IMR-90 (cell line): ENCODE measurements at regions not wholly inside any gene's neighbourhood (a gene's known extent, or its start where the extent isn't known, plus 50 kb on each side); places are given as distances from the start of the nearest gene placed in this dataset.

Experiments
- ATAC-seq: fragments of 200-7000 bp; cut with Tn5 transposase; 2 replicates; pipeline ENCODE4 v1.9.1; 2020; ENCODE audit warnings: low read depth, mild to moderate bottlenecking, moderate library complexity
- BruUV-seq: library from RNA; stranded (reverse); fragments of 400-500 nt; replicated peaks from 2 replicates; lab custom pipeline; 2021; lab: Mats Ljungman, UMichigan
- CTCF ChIA-PET: fragments of 300-600 bp; formaldehyde crosslinking; extraction: SDS; loops from one replicate; lab custom pipeline; 2021; ENCODE audit warnings: antibody characterized with exemption; lab: Yijun Ruan, JAX
- POLR2A ChIA-PET: fragments of 300-600 bp; sonication (Branson Sonifier 250); formaldehyde crosslinking; loops from one replicate; lab custom pipeline; 2022; ENCODE audit warnings: antibody characterized with exemption; ENCODE audit not compliant: unreplicated experiment; lab: Charles Lee
- DNase-seq: peaks from one replicate; pipeline ENCODE4 v3.0.0; 2013
- H2AFZ ChIP-seq: replicated peaks from 2 replicates; pipeline ENCODE3; 2013; ENCODE audit warnings: low read length, mild to moderate bottlenecking; ENCODE audit not compliant: poor library complexity
- H2AK5ac ChIP-seq: 2 replicates; pipeline ENCODE4 v1.6.1; 2013; ENCODE audit warnings: low read depth, low read length, inconsistent platforms
- H2AK9ac ChIP-seq: replicated peaks from 2 replicates; pipeline ENCODE3; 2013; ENCODE audit warnings: mild to moderate bottlenecking, low read depth, low read length, moderate library complexity; ENCODE audit not compliant: poor library complexity
- H2BK120ac ChIP-seq: 2 replicates; pipeline ENCODE4 v1.6.1; 2013; ENCODE audit warnings: low read depth, low read length, inconsistent platforms
- H2BK15ac ChIP-seq: 3 replicates; pipeline ENCODE4 v1.6.1; 2013; ENCODE audit warnings: low read depth, low read length, inconsistent platforms
- H2BK20ac ChIP-seq: 2 replicates; pipeline ENCODE4 v1.6.1; 2013; ENCODE audit warnings: low read depth, mild to moderate bottlenecking, inconsistent platforms, low read length, moderate library complexity
- H2BK5ac ChIP-seq: 2 replicates; pipeline ENCODE4 v1.6.1; 2013; ENCODE audit warnings: mild to moderate bottlenecking, low read depth, low read length, inconsistent platforms; ENCODE audit not compliant: poor library complexity, severe bottlenecking
- H3K14ac ChIP-seq: replicated peaks from 2 replicates; pipeline ENCODE4 v1.6.1; 2013; ENCODE audit warnings: low read depth, low read length, inconsistent platforms
- H3K18ac ChIP-seq: 2 replicates; pipeline ENCODE4 v1.6.1; 2013; ENCODE audit warnings: low read depth, low read length, control low read depth
- H3K23ac ChIP-seq: 2 replicates; pipeline ENCODE4 v1.6.1; 2013; ENCODE audit warnings: low read depth, low read length, inconsistent platforms
- H3K27ac ChIP-seq: 2 replicates; pipeline ENCODE4 v1.5.1; 2013; ENCODE audit warnings: mild to moderate bottlenecking, control low read depth, low read length; ENCODE audit not compliant: insufficient read depth
- H3K27me3 ChIP-seq: 2 replicates; pipeline ENCODE4 v1.6.1; 2013; ENCODE audit warnings: low read length; ENCODE audit not compliant: control insufficient read depth, insufficient read depth
- H3K36me3 ChIP-seq: 2 replicates; pipeline ENCODE4 v1.6.1; 2013; ENCODE audit warnings: low read length, mixed read lengths; ENCODE audit not compliant: control insufficient read depth, insufficient read depth
- H3K4ac ChIP-seq: 2 replicates; pipeline ENCODE4 v1.6.1; 2013; ENCODE audit warnings: low read depth, low read length, inconsistent platforms
- H3K4me1 ChIP-seq: 2 replicates; pipeline ENCODE4 v1.6.1; 2013; ENCODE audit warnings: low read length, mixed read lengths; ENCODE audit not compliant: control insufficient read depth, insufficient read depth
- H3K4me2 ChIP-seq: 2 replicates; pipeline ENCODE4 v1.6.1; 2013; ENCODE audit warnings: low read depth, mild to moderate bottlenecking, control low read depth, low read length, moderate library complexity
- H3K4me3 ChIP-seq: 2 replicates; pipeline ENCODE4 v1.5.1; 2013; ENCODE audit warnings: low read depth, mild to moderate bottlenecking, control low read depth, low read length, moderate library complexity; ENCODE audit not compliant: insufficient read depth
- H3K56ac ChIP-seq: 2 replicates; pipeline ENCODE4 v1.6.1; 2013; ENCODE audit warnings: low read length, inconsistent platforms; ENCODE audit not compliant: insufficient read depth; ENCODE audit errors: extremely low read depth
- H3K79me1 ChIP-seq, 2 experiments: 2 replicates each; pipeline ENCODE4 v1.6.1; 2013; ENCODE audit warnings: low read length in 2 of 2, inconsistent platforms in 1 of 2, low read depth in 1 of 2
- H3K9ac ChIP-seq: 2 replicates; pipeline ENCODE4 v1.6.1; 2013; ENCODE audit warnings: low read depth, low read length, control low read depth
- H3K9me1 ChIP-seq: 2 replicates; pipeline ENCODE4 v1.6.1; 2013; ENCODE audit warnings: low read length, inconsistent platforms; ENCODE audit not compliant: insufficient read depth
- H3K9me3 ChIP-seq: 2 replicates; pipeline ENCODE4 v1.6.1; 2013; ENCODE audit warnings: low read length; ENCODE audit not compliant: control insufficient read depth, insufficient read depth
- H4K20me1 ChIP-seq: 2 replicates; pipeline ENCODE4 v1.6.1; 2013; ENCODE audit warnings: low read length, inconsistent platforms; ENCODE audit not compliant: insufficient read depth
- H4K5ac ChIP-seq: 2 replicates; pipeline ENCODE4 v1.6.1; 2013; ENCODE audit warnings: mild to moderate bottlenecking, low read depth, low read length, control low read depth
- H4K8ac ChIP-seq, 2 experiments: 2 replicates each; pipeline ENCODE4 v1.6.1; 2013; ENCODE audit warnings: low read depth in 2 of 2, low read length in 2 of 2, control low read depth in 1 of 2, inconsistent platforms in 1 of 2
- H4K91ac ChIP-seq: 2 replicates; pipeline ENCODE4 v1.6.1; 2013; ENCODE audit warnings: low read depth, low read length, inconsistent platforms; ENCODE audit not compliant: insufficient read depth
- BHLHE40 ChIP-seq: fragments of 150-350 bp; IDR thresholded peaks from 2 replicates; pipeline ENCODE4 v1.6.1; 2016; ENCODE audit warnings: mild to moderate bottlenecking, low read depth, low read length
- CEBPB ChIP-seq: IDR thresholded peaks from 2 replicates; pipeline ENCODE4 v1.6.1; 2012; ENCODE audit warnings: low read depth, low read length, improper control_type of control experiment
- FOS ChIP-seq: fragments of 150-350 bp; IDR thresholded peaks from 2 replicates; pipeline ENCODE4 v1.6.1; 2016; ENCODE audit warnings: low read depth, low read length
- MAFK ChIP-seq: IDR thresholded peaks from 2 replicates; pipeline ENCODE4 v1.6.1; 2012; ENCODE audit warnings: low read depth, low read length, improper control_type of control experiment
- MXI1 ChIP-seq: IDR thresholded peaks from 2 replicates; pipeline ENCODE4 v1.6.1; 2012; ENCODE audit warnings: low read depth, mild to moderate bottlenecking, low read length, moderate library complexity, borderline replicate concordance
- POLR2A ChIP-seq: IDR thresholded peaks from 2 replicates; pipeline ENCODE4 v1.6.1; 2012; ENCODE audit warnings: mild to moderate bottlenecking, low read depth, low read length
- RCOR1 ChIP-seq: IDR thresholded peaks from 2 replicates; pipeline ENCODE4 v1.6.1; 2012; ENCODE audit warnings: mild to moderate bottlenecking, low read length, improper control_type of control experiment; ENCODE audit not compliant: insufficient replicate concordance
- RFX5 ChIP-seq: IDR thresholded peaks from 2 replicates; pipeline ENCODE4 v1.8.0; 2012; ENCODE audit warnings: low read depth, mild to moderate bottlenecking, low read length, moderate library complexity
- WGBS, 2 experiments: methylation state at CpG; one replicate each; pipeline versions ENCODE4 v1.1.5 to v1.1.7; 2013; ENCODE audit warnings: missing lambda C conversion rate in 2 of 2; ENCODE audit not compliant: insufficient read length in 1 of 2; ENCODE audit errors: extremely low coverage in 2 of 2; 5-methylcytosine and 5-hydroxymethylcytosine counted together
- dilution Hi-C: fragments of 300-500 bp; cut with HindIII; formaldehyde crosslinking; loops from one replicate; pipeline ENCODE4 v1.14.3; 2018; ENCODE audit warnings: low sequenced_read_pairs; ENCODE audit not compliant: unreplicated experiment
- in situ Hi-C: fragments of 300-500 bp; cut with MboI; formaldehyde crosslinking; loops from 3 replicates; pipeline ENCODE4 v1.14.3; 2019; ENCODE audit warnings: low sequenced_read_pairs, inconsistent platforms, mixed read lengths
- intact Hi-C: fragments of 100-400 bp; cut with micrococcal nuclease; formaldehyde crosslinking; loops from 2 replicates; pipeline ENCODE4 v1.10.0; 2022
- TF ChIP-seq, protein P1 (sequence below): conservative IDR thresholded peaks from 2 replicates; pipeline ENCODE4 v1.5.1; 2012; ENCODE audit warnings: mild to moderate bottlenecking, low read depth, low read length, improper control_type of control experiment

GRCh38 chr3:26074080-26074479 lies 284.2 kb downstream of the OXSM start:
- dilution Hi-C loops = no loop called here
- no peak overlapping the region for H3K4me3 ChIP-seq

More at GRCh38 chr3:26074080-26074479, 284.2 kb downstream of the OXSM start:
- no peak overlapping the region for H2AK5ac ChIP-seq
- intact Hi-C loops (no loop called here), in situ Hi-C loops (no loop called here)
- no peaks in the 10 kb centered on the region for H3K4me1 ChIP-seq
- no peak overlapping the region for H2BK15ac ChIP-seq
- H2AK9ac ChIP-seq = no peak overlapping the region
- ATAC-seq (no peak), DNase-seq (no peak)
- no peak overlapping the region for H2AFZ ChIP-seq
- H3K79me1 ChIP-seq = no peaks in the 10 kb centered on the region
- no peaks in the 10 kb centered on the region for H4K20me1 ChIP-seq
- H3K4me2 ChIP-seq = no peak overlapping the region
- no peak overlapping the region for H3K4ac ChIP-seq
- H2BK5ac ChIP-seq = no peak overlapping the region
- no peak overlapping the region for H3K23ac ChIP-seq
- no peak overlapping the region for H3K18ac ChIP-seq
- no peak overlapping the region for H2BK20ac ChIP-seq
- no peak overlapping the region for H3K27ac ChIP-seq
- no CpG with 5 or more reads among the region's 1 CpG for WGBS, 2 experiments
- ChIA-PET POLR2A (no interaction called here), CTCF (no interaction called here)
- no peak overlapping the region for H4K91ac ChIP-seq
- no peak overlapping the region for H3K14ac ChIP-seq
- no TSS peak for BruUV-seq
- no peak overlapping the region for H2BK120ac ChIP-seq
- no peak overlapping the region for H4K5ac ChIP-seq
- peaks cover 8% of the 10 kb centered on the region for H3K9me3 ChIP-seq
- H3K56ac ChIP-seq = no peak overlapping the region
- TF ChIP-seq CEBPB (no peak), POLR2A (no peak), RFX5 (no peak), FOS (no peak), MAFK (peak; percentile 66), BHLHE40 (no peak), MXI1 (no peak), RCOR1 (no peak)
- TF ChIP-seq, protein P1, sequence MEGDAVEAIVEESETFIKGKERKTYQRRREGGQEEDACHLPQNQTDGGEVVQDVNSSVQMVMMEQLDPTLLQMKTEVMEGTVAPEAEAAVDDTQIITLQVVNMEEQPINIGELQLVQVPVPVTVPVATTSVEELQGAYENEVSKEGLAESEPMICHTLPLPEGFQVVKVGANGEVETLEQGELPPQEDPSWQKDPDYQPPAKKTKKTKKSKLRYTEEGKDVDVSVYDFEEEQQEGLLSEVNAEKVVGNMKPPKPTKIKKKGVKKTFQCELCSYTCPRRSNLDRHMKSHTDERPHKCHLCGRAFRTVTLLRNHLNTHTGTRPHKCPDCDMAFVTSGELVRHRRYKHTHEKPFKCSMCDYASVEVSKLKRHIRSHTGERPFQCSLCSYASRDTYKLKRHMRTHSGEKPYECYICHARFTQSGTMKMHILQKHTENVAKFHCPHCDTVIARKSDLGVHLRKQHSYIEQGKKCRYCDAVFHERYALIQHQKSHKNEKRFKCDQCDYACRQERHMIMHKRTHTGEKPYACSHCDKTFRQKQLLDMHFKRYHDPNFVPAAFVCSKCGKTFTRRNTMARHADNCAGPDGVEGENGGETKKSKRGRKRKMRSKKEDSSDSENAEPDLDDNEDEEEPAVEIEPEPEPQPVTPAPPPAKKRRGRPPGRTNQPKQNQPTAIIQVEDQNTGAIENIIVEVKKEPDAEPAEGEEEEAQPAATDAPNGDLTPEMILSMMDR = no peak
- no peaks in the 10 kb centered on the region for H3K36me3 ChIP-seq
- H4K8ac ChIP-seq = no peak overlapping the region
- H3K9me1 ChIP-seq = no peaks in the 10 kb centered on the region
- no peak overlapping the region for H3K9ac ChIP-seq
- no peaks in the 10 kb centered on the region for H3K27me3 ChIP-seq
